HG02885 (cell line): ENCODE measurements at regions not wholly inside any gene's neighbourhood (a gene's known extent, or its start where the extent isn't known, plus 50 kb on each side); places are given as distances from the start of the nearest gene placed in this dataset.
"Not testable (repeated sequence)": the region's sequence is repeated elsewhere in the genome, so short reads cannot be mapped to it uniquely, and the experiment has no call there.

Source experiments
- ATAC-seq: cut with Tn5 transposase; IDR thresholded peaks from one replicate; pipeline ENCODE4 v1.9.1; 2021; ENCODE audit warnings: mild to moderate bottlenecking; ENCODE audit not compliant: unreplicated experiment, poor library complexity

DNA sequence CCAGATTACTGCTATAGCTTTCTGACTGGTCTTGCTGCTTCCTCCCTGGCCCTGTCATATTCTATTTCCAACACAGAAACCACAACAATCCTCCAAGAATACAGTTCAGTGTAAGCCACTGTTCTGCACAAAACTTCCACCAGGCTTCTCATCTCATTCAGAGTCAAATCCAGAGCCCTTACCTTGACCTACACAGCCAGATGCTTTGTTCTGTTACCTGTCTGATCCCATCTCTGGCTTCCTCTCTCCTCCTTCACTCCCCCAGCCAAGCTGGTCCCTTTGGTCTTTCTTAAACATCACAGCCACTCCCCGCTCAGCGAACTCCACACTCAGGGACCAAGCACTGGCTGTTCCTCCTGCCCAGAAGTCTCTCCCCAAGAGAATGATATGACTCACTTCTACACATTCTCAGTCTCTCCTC lies 84.8 kb upstream of the BMP2K start:
- peak; percentile 40 for ATAC-seq

DNA sequence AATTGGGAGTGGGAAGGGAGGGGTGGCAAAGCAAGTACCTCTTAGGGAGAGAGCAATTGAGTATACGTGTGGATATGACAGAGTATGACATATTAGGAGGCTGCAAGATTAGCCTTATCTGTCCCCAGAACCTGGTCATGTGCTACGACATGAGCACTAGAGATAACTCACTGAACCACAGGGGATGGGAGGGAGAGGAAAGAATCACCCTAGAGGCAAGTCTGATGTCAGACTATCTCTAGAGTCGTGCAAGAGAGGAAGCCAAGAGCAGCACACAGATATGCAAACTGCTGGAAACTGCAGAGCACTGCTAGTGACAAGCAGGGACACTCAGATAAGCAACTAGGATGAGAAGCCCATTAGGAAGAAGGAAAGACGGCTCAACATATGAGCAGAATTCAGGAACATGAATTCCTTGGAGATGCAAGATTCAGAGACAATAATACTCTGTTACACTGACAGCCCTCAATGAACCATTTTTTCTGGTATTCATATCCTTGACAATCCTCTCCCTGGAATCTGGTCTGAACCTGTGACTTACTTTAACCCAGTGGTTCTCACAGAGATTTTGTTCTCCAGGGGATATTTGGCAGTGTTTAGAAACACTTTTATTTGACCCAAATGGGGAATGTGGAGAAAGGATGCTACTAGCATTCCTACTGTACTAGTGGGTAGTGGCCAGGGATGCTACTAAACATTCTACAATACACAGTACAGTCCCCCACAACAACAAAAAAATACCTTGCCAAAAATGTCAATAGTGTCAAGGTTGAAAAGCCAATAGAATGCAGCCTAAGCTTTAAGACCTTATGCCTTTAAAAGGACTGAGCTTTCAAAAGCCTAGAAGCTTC lies 84.0 kb upstream of the BMP2K start:
- peak; percentile 88 for ATAC-seq

DNA sequence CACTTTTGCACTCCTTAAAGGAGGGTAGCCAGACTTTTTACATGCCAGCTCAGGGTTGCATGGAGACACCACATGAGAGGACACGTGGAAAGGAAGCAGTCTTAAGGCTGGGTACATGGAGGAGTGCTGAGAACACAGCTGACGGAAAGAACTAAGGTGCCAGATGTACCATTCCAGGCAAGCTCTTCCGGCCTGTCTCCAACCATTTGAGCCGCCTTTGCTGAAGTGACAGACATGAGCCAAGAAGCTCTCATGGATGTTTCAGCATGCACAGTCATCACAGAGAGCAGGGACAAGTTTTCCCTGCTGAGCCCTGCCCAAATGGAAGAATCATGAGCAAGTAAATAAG lies 83.4 kb upstream of the BMP2K start:
- no peak for ATAC-seq

DNA sequence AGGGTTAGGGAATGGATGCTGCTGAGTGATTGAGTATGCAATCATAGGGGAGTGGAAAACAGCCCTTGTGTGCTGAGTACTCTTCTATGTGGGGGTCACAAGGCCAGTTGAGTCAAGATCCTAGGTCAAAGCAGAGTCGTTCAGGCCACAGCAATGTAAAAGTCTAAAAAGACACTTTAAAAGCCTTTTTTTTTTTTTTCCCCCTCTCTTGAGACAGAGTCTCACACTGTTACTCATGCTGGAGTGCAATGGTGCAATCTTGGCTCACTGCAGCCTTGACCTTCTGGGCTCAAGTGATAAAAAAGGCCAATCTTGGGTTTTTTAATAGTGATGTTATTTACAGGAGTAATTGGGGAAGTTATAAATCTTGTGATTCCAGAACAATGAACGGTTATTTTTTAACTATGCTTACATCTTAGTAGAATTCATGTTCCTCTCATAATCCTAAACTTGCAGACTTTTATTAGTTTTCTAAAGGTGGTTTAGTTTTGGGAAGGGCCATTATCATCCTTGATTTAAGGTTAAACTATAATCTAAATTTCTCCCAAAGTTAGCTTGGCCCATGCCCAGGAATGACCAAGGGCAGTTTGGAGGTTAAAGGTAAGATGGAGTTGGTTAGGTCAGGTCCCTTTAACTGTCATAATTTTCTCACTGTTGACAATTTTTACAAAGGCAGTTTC lies 82.2 kb upstream of the BMP2K start:
- ATAC-seq: no peak

DNA sequence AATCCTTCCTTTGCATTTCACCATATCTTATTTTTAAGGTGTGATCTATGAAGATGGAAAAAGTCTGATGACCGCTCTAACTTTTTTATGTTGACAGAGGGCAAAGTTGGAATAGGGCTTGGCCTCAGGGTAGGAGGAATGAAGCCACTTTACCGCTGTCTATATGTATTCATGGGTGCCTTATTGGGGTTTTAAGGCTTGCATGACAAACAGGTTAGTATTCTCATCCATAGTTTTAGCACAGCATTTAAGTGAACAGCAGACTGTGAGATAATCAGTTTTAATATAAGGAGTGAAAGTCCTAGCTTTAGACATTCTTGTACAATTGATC lies 81.7 kb upstream of the BMP2K start:
- no peak for ATAC-seq

DNA sequence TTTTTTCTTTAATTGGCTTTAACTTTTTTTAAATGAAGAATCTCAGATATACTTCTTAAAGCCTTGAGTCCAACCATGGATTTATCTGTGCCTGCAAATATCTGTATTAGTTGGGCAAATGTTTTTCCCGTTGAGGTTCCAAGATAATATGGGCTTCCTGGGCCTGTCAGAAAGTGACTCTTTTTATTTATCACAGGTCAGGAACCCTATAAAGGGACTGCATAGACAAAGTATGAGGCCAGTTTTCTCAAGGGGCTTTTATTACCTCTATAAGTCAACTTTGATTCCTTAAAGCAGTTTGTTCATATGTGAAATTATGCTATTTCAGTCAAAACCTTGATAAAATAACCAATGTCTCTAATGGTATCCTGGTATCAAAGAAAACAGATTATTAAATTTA lies 80.2 kb upstream of the BMP2K start:
- no peak for ATAC-seq

DNA sequence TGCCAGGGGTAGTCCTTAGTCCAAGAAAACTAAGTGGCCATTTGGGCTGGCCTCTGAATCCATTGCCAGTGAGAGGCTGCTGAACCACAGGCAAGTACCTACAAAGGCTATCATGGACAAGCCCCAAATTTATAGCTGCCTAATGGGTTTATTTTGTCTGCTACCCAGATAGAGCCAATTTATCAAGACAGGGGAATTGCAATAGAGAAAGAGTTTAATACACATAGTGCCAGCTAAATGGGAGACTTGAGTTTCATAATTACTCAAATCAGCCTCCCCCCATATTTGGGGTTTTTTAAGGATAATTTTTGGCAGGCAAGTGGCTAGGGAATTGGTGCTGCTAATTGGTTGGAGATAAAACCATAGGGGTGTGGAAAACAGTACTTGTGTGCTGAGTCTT lies 73.1 kb upstream of the BMP2K start:
- ATAC-seq: no peak

DNA sequence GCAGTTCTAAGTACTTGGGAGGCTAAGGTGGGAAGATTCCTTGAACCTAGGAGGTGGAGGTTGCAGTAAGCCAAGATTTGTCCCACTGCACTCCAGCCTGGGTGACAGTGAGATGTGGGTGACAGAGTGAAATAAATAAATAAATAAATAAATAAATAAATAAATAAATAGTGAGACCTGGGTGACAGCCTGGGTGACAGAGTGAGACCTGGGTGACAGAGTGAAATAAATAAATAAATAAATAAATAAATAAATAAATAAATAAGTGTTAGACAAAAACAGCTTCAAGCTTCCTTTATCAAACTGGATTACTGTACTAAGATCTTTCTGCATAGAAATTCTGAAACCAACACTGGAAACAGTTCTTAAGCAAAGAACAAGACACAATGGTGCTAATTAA lies 71.8 kb upstream of the BMP2K start:
- ATAC-seq: no peak

DNA sequence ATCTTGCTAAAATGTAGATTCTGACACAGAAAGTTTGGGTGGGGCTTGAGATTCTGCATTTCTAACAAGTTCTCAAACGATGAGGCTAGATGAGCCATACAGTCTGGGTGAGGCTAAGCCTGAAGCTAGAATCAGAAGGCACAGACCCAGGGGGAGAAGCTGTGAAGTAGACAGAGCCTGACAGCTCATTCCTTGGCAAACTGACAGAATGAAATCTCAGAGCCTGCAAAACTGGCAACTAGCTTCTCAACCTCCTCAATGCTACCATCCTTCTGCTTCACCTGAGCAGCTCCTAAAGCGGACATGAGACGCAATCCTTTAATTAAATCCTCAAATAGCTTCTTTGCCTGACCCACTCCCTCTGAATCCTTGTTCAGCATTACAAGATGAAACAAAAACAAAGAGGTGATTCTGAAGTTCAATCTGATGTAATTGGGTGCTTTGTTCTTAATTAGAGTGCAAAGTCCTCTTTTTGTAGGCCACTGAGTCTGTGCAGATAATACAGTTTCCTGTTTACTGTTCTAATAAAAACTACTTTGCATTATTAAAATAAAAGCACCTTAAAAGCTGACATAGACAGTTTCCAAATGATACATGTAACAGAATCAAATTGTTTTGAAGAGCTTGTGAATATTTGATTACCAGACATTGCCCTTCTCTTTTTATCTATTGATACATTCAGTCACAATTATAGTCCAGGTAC lies 71.0 kb upstream of the BMP2K start:
- no peak for ATAC-seq

DNA sequence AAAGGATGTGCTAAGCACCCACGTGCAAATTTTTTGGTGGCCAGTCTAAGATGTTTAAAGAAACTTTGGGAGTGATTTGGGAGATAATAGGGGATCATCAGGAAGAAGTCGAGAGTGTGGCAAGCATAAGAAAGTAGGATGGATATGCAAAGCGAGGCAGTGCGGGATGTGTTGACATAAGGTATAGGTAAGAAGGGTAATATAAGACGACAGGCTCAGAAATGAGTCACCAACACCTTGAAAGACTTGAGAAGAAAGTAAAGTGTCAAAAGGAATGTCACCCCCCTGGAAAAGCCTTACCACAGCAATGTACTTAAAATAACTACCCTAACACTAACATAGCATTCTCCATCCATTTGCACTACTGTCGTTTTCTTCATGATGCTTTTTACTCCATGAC lies 69.8 kb upstream of the BMP2K start:
- no peak for ATAC-seq

DNA sequence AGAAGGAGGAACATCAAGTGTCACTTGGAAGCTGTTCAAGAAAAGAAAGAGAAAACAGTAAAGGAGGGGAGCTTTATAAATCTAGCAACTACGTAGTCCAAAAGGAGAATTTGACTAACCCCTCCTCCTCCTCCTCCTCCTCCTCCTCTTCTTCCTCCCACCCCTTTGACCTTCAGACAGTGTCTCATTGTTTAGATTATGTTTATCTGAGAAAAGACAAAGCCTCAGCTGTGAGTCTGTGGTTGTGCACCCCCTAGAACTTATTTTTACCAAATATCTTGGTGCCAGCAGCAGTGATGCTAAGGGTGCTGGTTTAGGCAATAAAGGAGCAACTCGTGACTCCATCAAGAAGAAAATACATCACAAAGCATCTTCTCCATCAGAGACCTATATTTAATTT lies 68.9 kb upstream of the BMP2K start:
- peak; percentile 57 for ATAC-seq

DNA sequence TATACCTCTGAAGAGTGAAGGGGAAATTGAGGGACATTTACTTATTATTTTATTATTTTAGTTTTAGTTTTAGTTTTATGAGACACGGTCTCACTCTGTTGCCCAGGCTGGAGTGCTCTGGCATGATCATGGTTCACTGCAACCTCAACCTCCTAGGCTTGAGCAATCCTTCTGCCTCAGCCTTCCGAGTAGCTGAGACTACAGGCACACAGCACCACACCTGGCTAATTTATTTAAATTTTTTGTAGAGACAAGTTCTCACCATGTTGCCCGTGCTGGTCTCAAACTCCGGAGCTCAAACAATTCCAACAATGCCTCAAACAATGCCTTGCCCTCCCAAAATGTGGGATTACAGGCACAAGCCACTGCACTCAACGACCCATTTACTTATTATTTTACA lies 68.4 kb upstream of the BMP2K start:
- peak; percentile 61 for ATAC-seq

DNA sequence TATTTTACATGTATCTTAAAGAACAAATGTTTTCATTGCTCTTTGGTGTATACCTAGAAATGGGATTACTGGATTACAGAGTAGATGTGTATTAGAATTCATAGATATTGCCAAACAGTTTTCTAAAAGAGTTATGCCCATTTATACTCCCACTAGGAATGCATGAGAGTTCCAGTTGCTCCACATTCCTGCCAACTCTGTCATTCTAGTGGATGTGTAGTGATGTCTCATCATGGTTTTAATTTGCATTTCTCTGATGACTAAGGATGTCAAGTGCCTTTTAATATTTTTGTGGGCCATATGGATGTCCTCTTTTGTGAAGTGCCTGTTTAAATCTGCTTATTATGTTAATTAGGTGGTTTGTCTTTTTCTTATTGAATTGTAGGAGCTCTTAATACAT lies 65.6 kb upstream of the BMP2K start:
- no peak for ATAC-seq

DNA sequence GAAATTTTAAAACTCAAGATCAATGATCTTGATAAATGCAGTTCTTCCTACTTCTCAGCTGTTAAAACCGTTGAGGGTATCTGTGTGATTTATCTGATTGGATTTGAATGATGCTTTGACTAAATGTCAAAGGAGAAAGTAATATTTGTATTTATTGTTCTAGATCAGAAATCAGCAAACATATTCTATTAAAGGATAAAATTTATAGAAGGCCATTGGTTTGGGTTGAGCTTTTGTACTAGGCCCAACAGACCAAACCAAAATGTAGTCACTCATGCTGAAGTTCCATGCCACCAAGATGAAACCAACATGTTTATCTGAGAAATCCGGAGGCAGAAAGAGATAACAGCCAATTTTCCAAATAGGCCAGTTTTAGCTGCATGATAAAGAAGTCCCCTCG lies 64.5 kb upstream of the BMP2K start:
- ATAC-seq: no peak

DNA sequence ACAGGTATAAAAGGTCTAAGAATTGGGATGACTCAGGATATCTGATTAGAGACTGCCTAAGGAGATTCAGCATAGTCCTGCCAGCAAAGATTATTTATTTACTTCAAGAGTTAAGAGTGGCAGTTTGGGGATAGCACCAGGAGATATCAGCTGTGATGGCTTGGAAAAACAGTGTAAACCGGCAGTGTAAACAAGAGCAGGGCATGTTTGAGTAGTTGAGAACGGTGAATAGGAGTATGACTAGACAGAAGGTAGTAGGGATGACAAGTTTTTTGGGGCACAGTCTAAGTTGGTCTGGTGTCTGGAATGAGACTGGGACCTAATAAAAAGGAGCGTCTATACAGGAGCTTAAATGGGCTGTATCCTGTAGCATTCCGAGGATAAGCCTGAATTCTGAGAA lies 61.6 kb upstream of the BMP2K start:
- not testable (repeated sequence) for ATAC-seq

DNA sequence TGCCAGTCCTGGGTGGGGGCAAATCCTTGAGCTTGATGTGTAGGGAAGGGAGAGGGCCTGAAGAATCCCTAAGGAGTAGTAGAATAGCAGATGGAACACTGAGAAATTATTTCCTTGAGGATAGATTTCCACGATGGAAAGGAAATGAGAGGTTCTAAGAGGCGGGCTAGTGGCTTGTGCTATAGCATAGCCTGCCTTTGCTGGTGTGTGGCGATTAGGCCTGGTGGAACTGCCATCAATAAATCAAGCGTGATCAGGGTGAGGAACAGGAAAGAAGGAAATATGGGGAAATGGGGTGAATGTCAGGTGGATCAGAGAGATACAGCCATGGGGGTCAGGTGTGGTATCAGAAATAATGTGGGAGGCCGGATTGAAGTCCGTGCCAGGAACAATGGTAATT lies 60.8 kb upstream of the BMP2K start:
- not testable (repeated sequence) for ATAC-seq

DNA sequence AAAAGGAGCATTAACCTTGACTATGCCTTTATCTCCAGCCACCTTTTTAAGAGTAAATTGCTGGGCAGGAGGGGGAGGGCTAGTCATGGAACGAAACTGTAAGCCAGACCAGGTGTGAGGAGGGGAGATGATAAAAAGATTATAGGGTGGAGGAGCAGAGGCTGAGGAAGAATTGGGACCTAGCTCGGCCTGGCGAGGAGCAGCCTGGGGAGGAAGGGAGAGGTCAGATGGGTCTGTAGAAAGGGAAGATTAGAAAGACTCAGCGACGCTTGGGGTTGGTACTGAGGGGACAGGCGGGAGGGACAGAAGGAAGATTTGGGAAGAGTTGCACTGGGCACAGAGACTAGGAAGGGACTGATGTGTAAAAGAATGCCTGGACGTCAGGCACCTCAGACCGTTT lies 58.4 kb upstream of the BMP2K start:
- ATAC-seq: not testable (repeated sequence)

DNA sequence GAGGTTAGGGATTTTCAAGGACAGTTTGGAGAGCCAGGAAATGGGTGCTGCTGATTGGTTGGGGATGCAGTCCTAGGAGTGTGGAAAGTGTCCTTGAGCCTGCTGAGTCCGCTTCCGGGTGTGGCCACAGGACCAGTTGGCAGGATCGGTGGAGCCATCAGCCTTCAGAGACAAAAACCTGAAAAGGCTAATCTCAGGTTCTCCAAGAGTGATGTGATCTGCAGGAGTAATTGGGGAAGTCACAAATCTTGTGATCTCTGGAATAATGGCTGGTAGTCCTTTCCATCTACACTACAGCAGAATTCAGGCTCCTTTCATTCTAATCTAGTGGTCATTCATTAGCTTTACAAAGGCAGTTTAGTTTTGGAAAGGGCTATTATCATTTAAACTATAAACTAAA lies 55.9 kb upstream of the BMP2K start:
- no peak for ATAC-seq

DNA sequence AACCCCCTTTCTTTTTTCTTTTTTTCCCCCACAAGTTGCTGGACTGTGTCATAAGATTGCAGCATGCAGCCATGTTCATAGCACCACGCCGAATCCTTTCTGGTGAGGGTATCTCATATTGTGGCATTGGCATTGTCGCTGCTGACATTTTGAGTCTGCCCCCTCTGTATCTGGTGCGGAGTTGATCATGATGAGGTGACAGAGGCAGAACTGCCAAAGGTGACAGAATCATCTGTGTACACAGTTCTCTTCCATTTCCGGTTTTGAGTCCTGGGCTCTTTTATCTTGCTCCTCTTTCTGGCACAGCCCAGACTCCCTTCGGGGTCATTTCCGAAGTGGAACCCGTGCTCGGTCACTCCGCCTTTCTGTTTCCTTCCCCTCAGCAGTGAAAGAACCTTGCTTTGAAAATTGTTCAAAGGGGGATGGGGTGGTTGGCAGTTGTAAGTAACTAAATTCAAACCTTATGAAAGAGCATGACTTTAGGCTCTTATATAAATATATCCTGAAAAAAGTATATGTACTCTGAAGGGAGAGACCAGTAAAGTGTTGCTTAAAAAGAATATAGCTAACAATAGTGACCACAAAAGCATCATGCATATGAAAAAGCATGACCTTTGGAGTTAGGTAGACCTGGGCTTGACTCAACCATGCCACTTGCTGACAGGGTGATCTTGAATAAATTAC lies 55.0 kb upstream of the BMP2K start:
- peak; percentile 91 for ATAC-seq

DNA sequence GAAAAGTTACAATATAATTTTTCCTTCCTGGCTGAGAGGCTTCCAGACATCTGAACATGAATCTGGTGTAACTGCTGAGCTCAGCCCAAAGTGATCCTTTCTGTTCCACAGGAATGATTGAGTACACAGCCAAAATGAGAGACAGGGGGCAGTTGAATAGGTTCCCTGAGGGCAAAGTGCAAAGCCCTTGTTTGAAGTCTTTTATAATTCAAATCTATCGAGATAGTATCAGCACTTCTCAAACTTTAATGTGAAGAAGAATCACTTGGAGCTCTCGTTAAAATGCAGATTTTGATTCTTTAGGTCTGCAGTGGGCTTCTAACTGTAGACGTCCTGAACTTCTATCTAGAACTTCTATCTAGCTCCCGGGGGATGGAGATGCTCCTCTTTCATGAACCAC lies 54.4 kb upstream of the BMP2K start:
- peak; percentile 12 for ATAC-seq

DNA sequence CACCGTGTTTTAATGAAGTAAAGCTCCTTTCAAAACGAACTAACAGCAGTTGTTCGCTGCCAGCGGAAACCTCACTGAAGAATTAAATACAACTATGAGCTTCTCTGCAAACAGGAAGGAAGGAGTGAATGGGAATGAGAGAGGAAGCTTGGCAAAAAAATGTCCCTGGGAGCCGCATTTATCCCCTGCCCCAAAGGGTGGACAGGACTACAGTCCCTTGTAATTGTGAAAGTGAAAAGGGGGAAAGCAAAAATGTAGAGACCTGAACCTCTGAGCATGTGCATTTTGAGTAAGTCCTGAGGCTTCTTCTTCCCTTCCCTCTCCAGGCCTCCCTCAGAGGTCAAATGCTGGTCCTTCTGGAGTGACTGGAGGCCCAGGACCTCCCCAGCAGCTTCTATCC lies 53.8 kb upstream of the BMP2K start:
- ATAC-seq: no peak
